Ecto neural progenitor cell (in vitro differentiated cells): ENCODE measurements at regions not wholly inside any gene's neighbourhood (a gene's known extent, or its start where the extent isn't known, plus 50 kb on each side); places are given as distances from the start of the nearest gene placed in this dataset.

Experiments
- DNase-seq: peaks from one replicate; pipeline ENCODE4 v3.0.0-alpha.2; 2018; ENCODE audit warnings: low spot score

DNA sequence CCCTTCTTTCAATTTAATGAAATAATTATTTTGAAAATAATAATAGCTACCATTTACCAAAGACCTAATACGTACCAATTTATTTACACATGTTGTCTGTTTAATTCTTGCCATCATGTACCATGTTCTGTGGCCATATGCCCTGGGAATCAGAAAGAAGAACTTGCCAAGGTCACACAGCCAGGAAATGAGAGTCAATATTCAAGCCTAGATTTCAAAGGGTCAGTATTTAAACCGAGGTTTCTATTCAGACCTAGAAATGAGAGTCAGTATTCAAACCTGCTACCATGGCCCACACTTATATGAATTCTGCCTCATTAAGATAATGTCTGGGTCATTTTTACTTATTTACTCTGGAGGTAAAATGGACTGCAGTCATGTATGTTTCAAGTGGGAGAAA, 103.6 kb upstream of the TBL1XR1 start:
- DNase-seq: no peak

GRCh38 chr3:177306252-177306651, 109.0 kb upstream of the TBL1XR1 start:
- no peak for DNase-seq

DNA sequence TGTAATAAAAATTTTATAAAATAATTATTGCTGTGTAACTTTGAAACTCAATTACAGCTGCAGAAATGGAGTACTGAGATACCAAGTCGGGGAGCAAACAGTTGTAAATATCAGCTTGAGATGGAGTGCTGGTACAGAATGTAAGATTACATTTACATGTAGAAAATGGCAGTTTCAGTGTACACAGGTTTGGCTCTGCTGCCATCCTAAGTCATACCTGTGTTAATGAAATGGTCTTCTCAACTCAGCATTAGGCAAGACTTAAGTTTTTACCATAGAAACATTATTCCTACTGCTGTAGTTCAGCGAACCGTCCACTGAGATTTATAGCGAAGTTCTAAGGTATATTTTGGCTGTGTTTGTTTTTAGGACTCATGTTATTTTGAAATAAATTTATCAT, 110.1 kb upstream of the TBL1XR1 start:
- no peak for DNase-seq

DNA sequence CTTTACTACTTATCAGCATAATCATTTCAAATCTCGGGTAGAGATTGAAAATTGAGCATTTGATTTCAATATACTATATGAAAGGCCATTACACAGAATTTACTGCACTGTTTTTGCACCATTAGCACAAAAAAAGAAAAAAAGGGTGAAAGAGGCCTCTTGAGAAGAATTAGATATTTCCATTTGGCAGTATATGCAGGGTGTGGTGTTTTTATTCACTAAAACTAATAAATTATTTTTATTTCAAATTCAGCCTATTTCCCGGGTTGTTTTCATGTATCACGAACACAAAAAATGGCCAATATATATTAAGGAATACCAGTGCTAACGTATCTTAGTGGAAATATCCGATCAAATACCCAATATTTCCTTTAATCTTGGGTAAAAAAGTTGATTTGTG, 110.5 kb upstream of the TBL1XR1 start:
- no peak for DNase-seq

- DNase-seq: no peak
Observed at GRCh38 chr3:177308286-177308685, 111.0 kb upstream of the TBL1XR1 start.

GRCh38 chr3:177308911-177309310, 111.6 kb upstream of the TBL1XR1 start:
- no peak for DNase-seq

GRCh38 chr3:177312491-177312890, 115.2 kb upstream of the TBL1XR1 start:
- DNase-seq: no peak

DNA sequence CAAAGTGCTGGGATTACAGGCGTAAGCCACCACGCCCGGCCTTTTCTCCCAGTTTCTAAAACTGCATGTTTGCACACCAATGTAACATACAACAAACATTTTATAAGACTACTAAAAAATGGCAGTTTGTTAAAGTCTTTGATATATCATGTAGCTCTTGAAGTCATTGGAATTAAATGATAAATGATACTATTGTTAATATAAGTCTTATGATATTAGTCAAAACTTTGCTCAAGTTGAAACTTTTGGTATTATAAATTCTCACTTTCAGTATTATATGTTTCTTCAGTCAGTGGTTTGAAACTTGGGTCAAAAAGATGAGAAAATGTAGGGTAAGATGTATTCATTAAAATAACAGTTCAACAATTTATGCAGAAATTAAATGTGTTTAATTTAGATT, 117.6 kb upstream of the TBL1XR1 start:
- no peak for DNase-seq

DNA sequence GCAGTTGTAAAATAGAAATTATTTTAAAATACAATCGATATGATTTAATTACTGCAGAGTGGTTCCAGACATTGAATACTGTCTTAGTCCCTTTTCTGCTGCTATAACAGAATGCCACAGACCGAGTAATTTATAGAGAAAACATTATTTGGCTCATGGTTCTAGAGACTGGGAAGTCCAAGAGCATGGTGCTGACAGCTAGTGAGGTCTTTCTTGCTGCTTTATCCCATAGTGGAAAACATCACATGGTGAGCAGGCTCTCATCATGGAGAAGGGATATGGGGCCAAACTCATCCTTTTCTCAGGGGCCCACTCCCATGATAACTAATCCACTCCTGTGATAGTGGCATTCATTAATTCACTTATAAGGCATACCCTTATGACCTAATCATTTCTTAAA, 120.0 kb upstream of the TBL1XR1 start:
- no peak for DNase-seq

DNA sequence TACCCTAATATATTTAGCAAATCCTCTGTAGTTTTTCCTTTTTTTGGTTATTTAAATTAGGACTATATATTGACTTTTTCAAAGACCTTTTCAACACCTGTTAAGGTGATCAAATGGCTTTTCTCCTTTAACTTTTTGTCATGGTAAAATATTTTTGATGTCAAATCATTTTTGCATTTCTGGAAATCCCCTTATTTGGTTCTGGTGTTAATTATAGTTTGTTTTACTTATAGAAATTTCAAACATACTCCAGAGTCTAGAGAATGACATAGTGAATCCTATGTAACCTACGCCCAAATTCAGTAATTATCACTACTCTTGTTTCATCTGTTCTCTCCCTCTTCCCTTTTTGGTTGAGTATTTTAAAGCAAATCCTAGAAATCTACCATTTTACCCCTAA, 121.3 kb upstream of the TBL1XR1 start:
- DNase-seq: no peak

DNA sequence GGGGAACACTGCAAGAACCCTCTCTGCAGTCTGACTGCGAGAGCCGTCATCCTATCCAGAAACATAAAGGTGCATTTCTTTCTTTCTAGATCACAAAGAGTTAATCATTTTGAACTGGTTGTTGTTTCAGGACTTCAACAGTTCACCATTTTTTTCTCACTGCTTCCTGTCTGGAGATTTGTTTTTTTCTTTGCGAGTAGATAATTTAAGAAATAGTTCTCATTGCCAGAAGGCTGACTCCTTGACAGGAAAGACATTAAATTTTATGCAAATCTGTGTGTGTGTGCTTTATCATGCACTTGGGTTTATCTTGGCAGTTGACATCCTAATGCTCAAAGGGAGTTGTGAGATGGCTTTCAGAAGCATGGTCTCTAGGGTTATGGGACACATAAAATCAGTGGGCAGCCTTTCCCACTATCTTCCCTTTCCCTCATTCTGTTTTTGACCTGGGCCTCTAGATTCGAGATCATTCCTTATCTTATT, 123.5 kb upstream of the TBL1XR1 start:
- DNase-seq: no peak

GRCh38 chr3:177321819-177322218, 124.5 kb upstream of the TBL1XR1 start:
- no peak for DNase-seq

DNA sequence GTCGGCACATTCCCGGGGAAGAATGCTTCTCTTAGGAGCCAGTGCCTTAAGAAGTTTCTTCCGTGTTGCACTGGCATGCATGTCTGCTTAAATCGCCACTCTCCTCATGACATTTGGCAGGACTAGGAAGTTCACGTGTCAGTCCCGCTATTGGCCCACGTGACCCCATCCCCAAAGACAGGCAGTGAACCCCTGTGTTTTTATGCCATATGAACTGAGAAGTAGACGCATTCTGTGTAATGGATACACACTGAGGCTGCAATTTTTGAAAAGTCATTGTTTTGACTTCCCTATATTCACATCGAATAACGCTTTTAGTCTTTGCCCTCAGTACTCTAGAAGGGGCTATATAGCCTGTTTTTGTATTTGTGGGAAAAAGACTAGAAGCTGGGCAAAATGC, 125.6 kb upstream of the TBL1XR1 start:
- no peak for DNase-seq

- no peak for DNase-seq
Observed at GRCh38 chr3:177329854-177330253, 132.6 kb upstream of the TBL1XR1 start.

- DNase-seq: no peak
Observed at GRCh38 chr3:177330779-177331178, 133.5 kb upstream of the TBL1XR1 start.

GRCh38 chr3:177331203-177331835, 134.0 kb upstream of the TBL1XR1 start:
- DNase-seq: no peak

DNA sequence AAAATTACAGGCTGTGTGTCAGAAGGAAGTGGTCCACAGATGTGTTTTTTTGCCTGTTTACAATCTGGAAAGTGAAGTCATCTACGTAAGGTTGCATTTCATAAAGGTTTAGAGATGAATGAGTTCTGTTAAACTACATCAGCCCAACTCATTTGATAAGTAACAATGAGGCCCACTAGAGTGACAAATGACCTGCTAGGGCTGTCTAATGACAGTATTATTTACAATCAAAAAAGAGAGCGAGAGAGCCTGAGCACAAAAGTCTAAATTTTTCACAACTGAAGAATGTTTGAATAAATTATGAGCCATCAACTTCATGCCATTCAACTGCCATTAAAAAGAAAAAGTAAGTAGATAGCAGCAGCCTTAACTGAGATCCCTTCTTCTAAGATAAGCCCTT, 135.7 kb upstream of the TBL1XR1 start:
- DNase-seq: no peak

DNA sequence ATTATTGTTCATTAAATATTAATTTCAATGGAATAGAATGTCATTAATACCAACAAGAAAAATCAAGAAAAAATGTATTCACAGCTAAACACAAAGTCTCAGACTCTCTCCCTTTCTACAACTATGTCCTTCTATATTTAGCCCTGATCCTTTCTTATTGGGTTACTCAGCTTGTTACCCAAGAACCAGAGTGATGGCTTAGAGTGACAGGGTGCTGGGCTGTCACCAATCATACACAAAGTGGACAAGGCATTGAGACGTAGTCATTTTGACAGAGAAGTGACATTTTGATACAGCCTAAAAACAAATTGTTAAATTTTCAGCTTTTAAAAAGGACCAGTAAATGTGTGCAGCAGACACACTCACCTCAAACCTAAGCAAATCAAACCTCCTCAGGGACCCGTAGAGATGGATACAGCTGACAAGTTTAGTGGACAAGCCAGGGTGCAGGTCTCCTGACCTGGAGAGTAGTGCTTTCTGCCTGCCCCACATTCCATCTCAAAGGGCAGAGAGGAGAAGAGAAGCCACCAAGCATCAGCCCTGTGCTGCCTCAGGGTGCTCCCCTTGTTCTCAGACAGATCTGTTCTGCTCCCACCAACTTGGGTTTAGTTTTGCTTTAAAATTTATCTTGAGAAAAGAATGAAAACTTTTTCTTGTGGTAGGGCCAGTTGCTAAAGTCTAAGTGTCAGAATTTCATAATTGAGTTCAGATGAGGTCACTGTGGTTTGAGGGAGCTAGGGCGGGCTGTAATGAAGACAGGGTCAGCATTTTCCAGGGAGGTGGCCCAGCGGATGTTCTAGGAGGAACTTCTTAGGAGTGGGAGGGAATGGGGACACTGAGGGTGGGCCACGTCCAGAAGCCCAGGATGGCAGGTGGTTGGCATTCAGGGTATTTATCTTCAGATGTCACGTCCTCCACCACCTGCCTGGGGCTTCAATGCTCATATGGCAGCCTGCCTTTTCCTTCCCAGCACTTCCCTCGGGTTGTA, 136.5 kb upstream of the TBL1XR1 start:
- DNase-seq: no peak

GRCh38 chr3:177334803-177335202, 137.5 kb upstream of the TBL1XR1 start:
- no peak for DNase-seq

DNA sequence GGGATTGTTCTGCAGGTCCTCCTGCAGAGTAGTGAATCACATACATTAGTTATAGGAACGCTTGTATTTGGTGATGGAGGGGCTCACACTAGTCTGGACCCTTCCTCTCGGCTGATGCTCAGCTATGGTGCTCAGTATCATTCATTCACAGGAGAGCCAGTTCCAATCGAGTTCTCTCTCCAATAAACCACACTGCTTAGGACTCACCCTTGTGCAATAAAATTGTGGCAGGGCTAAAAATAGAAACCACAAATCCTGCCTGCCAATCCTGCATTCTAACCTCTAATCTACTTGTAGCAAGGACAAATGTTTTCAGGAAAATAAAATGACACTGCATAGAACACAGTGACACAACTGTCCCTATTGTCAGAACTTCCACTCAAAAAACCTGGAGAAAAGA, 138.4 kb upstream of the TBL1XR1 start:
- DNase-seq: no peak

DNA sequence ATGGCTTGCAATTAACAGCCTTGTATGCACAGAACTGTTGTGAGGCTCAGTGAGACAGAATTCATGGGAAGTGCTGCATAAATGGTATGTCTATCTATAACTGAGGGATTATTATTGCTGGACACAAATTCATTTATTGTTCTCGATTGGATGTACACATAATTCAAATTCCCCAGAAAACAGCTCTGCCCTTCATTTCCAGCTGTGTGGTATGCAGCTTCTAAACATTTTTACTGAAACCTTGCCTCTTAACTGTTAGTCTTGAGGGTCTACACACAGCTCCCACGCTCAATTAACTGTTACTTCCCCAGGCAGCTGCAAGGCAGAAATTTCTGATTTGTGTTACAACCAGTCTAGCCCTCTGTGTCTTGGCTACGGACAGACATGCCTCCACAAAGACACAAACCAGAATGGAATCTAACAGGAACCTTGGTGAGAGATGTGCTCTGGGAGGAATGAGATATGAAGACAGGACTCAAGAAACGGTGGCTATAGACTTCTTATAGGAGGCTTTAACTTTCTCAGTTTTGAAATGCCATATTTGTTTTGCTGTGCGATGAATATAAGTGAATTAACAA, 139.7 kb upstream of the TBL1XR1 start:
- DNase-seq: no peak

GRCh38 chr3:177337541-177338331, 140.5 kb upstream of the TBL1XR1 start:
- no peak for DNase-seq
